Activated CD4-positive, CD25-positive, alpha-beta regulatory T cell treated with anti-CD3 and anti-CD28 coated beads, Interleukin-2, amount 50 U/mL, for 24 hours (primary cell): ENCODE measurements at regions not wholly inside any gene's neighbourhood (a gene's known extent, or its start where the extent isn't known, plus 50 kb on each side); places are given as distances from the start of the nearest gene placed in this dataset.
"Not testable (repeated sequence)": the region's sequence is repeated elsewhere in the genome, so short reads cannot be mapped to it uniquely, and the experiment has no call there.

ENCODE experiments used
- ATAC-seq, 2 donors: fragments of 150-1000 bp; cut with Tn5 transposase; one replicate each; pipeline ENCODE4 v1.10.0; 2021; ENCODE audit warnings: mild to moderate bottlenecking in 1 of 2, moderate library complexity in 1 of 2

DNA sequence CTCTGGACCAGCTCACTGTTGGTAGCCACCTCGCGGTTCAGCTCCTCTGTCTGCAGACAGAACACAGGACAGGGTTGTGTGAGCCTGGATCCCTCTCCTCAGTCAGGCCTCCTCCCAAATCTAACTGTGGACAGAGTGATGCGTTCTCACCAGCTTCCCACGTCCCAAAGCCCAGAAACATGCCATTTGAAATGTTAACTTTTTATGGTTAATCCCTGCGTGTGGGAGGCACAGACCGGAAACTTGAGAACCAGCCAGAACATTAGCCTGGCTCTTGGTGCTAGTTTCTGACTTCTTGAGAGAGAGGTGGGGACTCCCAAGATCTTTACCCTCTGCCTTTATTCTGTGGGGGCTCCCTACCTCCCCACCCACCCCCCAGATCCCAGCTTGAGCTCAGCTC is 129.6 kb downstream of the TNFRSF13B start:
- ATAC-seq = not testable (repeated sequence)

DNA sequence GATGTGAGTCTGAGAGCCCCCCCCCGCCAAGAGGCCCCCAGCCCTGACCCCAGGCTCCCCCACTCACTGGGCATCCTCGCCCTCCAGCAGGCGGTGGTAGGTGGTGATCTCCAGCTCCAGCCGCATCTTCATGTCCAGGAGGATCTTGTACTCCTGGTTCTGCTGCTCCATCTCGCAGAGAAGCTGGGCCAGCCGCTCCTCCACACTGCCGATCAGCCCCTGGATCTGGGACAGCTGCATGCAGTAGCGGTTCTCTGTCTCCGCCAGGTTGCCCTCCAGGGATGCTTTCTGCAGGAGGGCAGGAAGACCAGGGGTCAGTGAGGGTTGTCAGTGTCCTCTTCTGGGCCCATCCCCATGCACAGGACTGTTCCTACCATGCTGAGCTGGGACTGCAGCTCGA is 130.0 kb downstream of the TNFRSF13B start:
- not testable (repeated sequence) for ATAC-seq

DNA sequence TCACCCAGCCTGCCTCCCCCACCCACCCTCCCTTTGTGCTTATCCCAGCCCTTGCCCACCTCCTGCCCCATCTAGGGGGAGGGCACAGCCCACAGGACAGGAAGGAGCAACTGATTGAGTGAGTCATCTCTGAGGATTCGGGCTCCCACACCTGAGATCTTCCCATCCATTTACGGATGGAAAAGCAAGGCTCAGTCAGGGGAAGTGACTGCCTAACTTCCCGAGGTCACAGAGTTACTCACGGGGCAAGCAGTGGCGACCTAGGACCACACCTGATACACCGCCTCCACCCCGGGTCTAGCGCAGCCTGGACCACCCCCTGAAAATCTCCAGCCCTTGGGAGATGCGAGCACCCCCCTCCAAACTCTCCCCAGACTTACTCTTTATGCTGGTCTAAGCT is 131.7 kb downstream of the TNFRSF13B start:
- not testable (repeated sequence) for ATAC-seq

DNA sequence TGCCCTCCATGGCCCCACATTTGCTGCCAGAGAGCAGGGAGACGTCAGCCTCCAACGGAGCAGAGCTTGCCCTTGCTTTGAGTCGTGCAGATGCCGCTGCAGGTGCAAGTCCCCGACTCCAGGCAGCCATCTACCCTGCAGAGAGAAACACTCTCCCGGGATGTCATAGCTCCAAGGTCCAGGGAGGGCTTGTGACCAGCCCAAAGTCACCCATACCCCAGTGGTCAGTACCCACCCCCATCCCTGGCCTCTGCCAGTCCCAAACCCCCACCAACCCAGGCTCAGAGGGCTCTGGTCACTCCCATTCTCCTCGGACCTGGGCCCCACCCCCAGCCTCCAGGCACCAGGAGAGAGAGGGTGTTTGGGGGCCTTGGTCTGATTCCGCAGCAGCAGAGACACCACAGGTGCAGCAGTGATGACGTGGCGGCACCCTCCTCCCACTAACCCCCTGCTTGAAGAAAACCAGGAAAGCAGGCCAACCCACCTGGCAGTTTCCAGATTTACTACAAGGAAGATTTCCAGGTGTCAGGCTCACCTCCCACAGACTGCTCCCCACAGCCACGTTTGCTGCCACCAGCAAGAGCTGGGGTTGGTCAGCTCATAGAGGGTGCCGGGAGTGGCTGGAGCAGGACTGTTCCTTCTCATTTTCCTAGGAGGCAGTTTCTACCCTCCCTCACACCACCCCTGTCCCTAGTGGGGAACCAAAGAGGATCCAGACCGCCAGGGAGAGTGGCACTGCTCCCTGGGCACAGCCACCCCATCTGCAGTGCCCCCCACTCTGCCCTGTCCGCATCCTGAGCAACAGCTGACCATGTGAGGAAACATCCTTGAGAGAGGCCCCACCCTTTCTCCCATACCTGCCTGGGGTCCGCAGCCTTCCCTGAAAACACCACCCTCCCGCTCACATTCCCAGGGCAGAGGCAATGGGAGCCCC is 132.4 kb downstream of the TNFRSF13B start:
- ATAC-seq = not testable (repeated sequence)

DNA sequence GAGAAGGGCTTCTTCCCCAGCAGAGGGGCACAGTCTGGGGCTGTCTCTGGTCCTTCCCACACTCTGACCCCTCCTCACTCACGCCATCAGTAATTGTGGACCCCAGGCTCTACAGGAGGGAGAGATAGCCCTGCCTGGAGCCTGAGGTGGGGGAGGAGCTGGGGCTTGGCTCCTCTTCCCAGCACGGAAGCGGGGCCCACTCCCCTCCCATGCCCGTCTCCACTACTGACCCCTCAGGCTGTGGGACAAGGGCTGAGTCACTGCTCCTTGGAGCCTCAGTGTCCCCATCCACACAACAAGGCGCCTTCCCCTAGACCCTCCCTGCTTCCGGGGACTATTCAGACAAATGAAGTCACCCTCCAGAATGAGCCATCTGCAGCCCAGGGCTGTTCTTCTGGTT is 133.1 kb downstream of the TNFRSF13B start:
- not testable (repeated sequence) for ATAC-seq

DNA sequence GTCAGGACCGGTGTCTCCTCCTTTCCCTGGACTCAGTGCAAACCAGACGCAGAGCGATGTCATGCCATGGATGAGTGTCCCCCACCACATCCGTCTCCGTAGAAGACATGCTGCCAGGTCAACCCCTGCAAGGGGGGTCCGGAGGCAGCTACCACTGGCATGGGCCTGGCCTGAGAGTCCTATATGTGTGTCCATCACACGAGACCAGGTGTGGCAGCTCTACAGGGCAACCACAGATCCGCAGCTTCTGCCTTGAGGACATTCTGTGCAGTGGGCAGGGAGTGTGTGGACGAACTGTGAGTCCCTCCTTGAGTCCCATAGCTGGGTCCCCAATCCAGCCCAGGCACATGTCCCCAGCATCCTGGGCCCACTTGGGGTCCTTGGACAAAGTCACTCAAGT is 133.6 kb downstream of the TNFRSF13B start:
- not testable (repeated sequence) for ATAC-seq

DNA sequence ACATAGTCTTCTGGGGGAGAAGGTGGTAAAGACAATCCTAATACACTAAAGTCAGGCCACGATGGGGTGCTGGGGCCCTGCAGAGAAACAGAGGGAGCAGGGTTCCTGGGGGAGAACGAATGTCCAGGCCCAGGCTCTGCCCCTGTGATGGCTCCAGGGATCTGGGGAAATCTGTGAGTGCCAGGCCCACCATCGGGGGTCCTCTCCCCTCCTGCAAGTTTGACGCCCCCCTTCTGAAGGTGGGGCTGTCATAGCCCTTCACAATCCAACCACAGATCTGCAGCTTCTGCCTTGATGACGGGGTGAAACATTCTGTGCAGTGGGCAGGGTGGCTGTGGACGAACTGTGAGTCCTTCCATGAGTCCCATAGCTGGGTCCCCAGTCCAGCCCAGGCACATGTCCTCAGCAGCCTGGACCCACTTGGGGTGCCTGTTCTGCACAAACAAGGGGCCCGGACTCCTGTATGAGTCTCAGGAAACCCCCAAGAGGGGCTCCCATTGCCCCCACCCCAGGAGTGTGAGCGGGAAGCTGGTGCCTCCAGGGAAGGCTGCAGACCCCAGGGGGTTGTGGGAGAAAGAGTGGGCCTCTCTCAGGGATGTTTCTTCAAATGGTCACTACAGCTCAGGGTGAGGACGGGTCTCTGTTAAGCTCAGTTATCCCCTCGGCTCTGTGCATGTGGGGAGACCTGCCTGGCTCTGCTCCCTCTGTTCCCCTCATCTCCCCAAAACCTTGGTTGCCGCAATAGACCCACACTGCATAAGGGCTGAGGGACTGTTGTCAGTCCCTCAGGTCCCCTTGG is 134.3 kb downstream of the TNFRSF13B start:
- ATAC-seq = not testable (repeated sequence)

DNA sequence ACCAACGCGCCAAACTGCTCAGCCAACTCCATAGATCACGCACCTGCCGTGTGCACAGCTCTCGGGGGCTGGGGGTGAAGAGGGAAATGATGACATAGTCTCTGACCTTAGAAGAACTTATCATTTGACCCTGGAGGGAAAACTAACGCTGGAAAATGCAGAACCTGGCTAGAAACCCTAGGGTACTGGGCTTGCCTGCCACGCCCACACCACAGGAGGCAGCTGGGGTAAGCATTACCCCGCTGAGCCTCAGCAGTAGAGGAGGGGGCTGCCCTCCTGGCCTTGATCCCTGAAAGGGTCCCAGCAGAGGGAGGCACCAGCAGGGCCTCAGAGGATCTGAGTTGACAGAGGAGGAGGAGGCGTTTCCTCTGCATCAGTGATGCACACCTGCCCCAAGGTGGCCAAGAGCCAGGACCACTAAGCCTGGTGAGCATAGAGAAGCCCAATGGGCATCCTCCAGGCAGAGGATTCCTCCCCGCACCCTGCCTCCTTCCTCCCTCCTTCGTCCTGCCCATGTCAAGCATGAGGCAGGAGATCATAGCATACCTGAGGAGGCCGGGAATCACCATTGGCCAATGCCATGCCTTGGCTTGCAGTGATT is 135.5 kb downstream of the TNFRSF13B start:
- not testable (repeated sequence) for ATAC-seq

DNA sequence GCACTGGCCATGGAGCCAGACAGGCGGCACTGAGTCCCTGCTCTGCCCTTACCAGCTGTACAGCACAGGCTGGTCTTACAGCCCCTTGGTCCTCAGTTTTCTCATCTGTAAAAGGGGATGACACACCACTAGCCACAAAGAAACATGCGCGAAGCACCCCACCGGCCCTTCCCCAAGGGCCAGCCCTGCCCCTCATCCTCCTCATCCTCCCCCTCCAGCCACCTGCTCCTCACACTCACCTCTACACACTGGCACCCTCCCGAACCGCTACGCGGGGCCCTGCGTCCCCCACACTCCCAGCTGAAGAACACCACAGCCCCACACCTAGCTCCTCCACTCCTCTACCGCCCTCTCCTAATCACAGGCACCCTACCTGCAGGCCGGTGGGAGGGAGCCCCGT is 138.4 kb downstream of the TNFRSF13B start:
- ATAC-seq = not testable (repeated sequence)

DNA sequence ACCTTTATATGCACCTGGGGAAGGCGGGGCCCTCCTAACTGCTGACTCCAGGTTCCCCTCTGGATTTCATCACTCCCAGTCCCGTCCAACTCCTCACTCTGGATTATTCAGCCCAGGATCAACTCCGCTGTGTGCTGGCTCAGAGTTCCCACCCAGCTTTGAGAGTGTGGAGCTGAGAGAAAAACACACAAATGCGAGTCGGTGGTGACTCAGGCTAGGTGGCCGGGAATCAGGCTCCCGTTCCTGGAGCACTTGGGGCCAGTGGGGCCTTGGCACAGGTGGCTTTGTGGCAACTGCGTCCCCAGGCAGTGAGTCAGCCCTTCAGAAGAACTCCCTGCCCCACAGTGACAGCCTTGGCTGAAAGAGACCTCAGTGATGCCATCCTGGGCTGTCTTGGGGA is 139.1 kb downstream of the TNFRSF13B start:
- not testable (repeated sequence) for ATAC-seq

DNA sequence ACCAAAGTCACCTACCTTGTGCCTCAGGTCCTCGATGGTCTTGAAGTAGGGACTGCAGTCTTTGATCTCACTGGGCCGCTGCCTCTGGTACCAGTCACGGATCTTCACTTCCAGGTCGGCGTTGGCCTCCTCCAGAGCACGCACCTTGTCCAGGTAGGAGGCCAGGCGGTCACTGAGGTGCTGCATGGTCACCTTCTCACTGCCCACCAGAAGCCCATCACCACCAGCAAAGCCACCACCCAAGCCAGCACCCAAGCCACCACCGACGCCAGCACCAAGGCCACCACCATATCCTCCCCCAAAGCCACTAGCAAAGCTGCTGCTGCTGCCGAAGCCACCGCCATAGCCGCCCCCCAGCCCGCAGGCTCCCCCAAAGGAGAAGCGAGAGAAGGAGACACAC is 139.7 kb downstream of the TNFRSF13B start:
- not testable (repeated sequence) for ATAC-seq

DNA sequence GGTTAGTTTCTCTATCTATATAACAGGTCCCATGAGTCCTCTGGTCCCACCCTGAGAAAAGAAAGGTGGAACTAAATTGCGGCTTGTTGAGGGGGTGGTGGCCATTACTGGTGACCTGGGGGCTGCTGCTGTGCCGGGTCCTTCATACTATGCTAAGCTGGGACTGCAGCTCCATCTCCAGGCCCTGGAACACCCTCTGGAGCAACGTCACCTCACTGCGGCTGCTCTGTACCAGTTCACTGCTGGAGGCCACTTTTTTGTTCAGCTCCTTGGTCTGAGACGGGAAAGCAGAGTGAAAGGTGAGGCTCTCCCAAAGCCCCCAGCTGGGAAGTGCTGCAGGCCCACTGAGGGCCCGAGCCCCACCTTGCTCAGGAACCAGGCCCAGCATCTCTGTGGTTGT is 140.7 kb downstream of the CCDC144A start:
- ATAC-seq = not testable (repeated sequence)

DNA sequence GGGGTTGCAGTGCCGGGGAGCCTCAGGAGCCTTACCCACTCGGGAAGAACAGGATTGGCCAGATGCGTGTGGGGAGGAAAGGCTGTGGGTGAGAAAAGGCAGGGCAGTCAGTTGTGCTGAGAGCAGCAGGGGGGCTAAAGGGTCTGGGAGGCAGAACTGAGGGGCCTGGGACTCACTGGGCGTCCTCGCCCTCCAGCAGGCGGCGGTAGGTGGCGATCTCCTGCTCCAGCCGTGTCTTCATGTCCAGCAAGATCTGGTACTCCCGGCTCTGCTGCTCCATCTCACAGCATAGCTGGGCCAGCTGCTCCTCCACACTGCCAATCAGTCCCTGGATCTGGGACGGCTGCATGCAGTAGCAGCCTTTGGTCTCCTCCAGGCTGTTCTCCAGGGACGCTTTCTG is 140.2 kb downstream of the CCDC144A start:
- ATAC-seq = not testable (repeated sequence)
